ENCODE measurements at regions not wholly inside any gene's neighbourhood (a gene's known extent, or its start where the extent isn't known, plus 50 kb on each side); places are given as distances from the start of the nearest gene placed in this dataset.
"Not testable (repeated sequence)": the region's sequence is repeated elsewhere in the genome, so short reads cannot be mapped to it uniquely, and the experiment has no call there.

- DNase-seq: no peak
These were observed 102.7 kb downstream of the TENT5C start for GRCh38 chr1:117708323-117709248.

- DNase-seq: no peak
These were observed 103.4 kb downstream of the TENT5C start for GRCh38 chr1:117709249-117709691.

- no peak for DNase-seq
These were observed 104.9 kb downstream of the TENT5C start for GRCh38 chr1:117710710-117711109.

- no peak for DNase-seq
These were observed 106.8 kb downstream of the TENT5C start for GRCh38 chr1:117712621-117713020.

- peak; percentile 53 for DNase-seq
These were observed 108.7 kb downstream of the TENT5C start for GRCh38 chr1:117714546-117714945.

- DNase-seq: not testable (repeated sequence)
These were observed 110.2 kb downstream of the TENT5C start for GRCh38 chr1:117716030-117716429.

- not testable (repeated sequence) for DNase-seq
These were observed 112.1 kb downstream of the TENT5C start for GRCh38 chr1:117717980-117718379.

GRCh38 chr1:117718596-117718995 lies 112.7 kb downstream of the TENT5C start:
- DNase-seq: not testable (repeated sequence)

- no peak for DNase-seq
These were observed 113.2 kb downstream of the TENT5C start for GRCh38 chr1:117719004-117719403.

- no peak for DNase-seq
These were observed 126.4 kb downstream of the TENT5C start for GRCh38 chr1:117732065-117732797.

GRCh38 chr1:117732956-117733355 lies 127.1 kb downstream of the TENT5C start:
- no peak for DNase-seq

- DNase-seq: no peak
These were observed 128.6 kb downstream of the TENT5C start for GRCh38 chr1:117734403-117734802.

- DNase-seq: peak; percentile 31
These were observed 129.5 kb downstream of the TENT5C start for GRCh38 chr1:117735045-117735992.

- DNase-seq: no peak
These were observed 133.7 kb downstream of the TENT5C start for GRCh38 chr1:117739504-117739903.

- no peak for DNase-seq
These were observed 134.6 kb downstream of the TENT5C start for GRCh38 chr1:117740496-117740895.

GRCh38 chr1:117746565-117746964 lies 140.7 kb downstream of the TENT5C start:
- not testable (repeated sequence) for DNase-seq

- DNase-seq: no peak
These were observed 141.8 kb downstream of the TENT5C start for GRCh38 chr1:117747605-117748004.

GRCh38 chr1:117751321-117751720 lies 145.5 kb downstream of the TENT5C start:
- DNase-seq: peak; percentile 53

GRCh38 chr1:117752661-117753060 lies 146.8 kb downstream of the TENT5C start:
- DNase-seq: no peak

- no peak for DNase-seq
These were observed 147.4 kb downstream of the TENT5C start for GRCh38 chr1:117753232-117753631.

- DNase-seq: no peak
These were observed 147.8 kb downstream of the TENT5C start for GRCh38 chr1:117753652-117754051.
